H1 (cell line): ENCODE measurements at regions not wholly inside any gene's neighbourhood (a gene's known extent, or its start where the extent isn't known, plus 50 kb on each side); places are given as distances from the start of the nearest gene placed in this dataset.

Experiments used
- CBX5 ChIP-seq: fragments of 300-800, 300-1000 bp; sonication (generic); IDR thresholded peaks from 2 replicates; pipeline ENCODE4 v1.7.1; 2016; ENCODE audit warnings: antibody characterized with exemption, low read length, low read depth
- GTF2F1 ChIP-seq: IDR thresholded peaks from 2 replicates; pipeline ENCODE4 v1.6.1; 2012; ENCODE audit warnings: low read depth, low read length, improper control_type of control experiment, borderline replicate concordance
- HDAC2 ChIP-seq, 2 experiments: fragments of 300-600 bp in 1 of 2; sonication (generic) in 1 of 2; IDR thresholded peaks; 2 replicates each; pipeline ENCODE4 v1.6.1; 2011 to 2012; ENCODE audit warnings: low read depth in 2 of 2, low read length in 2 of 2, mild to moderate bottlenecking in 2 of 2, moderate library complexity in 2 of 2, borderline replicate concordance in 1 of 2, inconsistent platforms in 1 of 2
- MAFK ChIP-seq: IDR thresholded peaks from 2 replicates; pipeline ENCODE4 v1.6.1; 2012; ENCODE audit warnings: low read depth, mild to moderate bottlenecking, improper control_type of control experiment, low read length
- POLR2A ChIP-seq, 2 experiments: IDR thresholded peaks; 1 replicate in 1 of 2; 2 replicates in 1 of 2; pipeline ENCODE4 v1.6.1; 2011; ENCODE audit warnings: low read depth in 2 of 2, low read length in 2 of 2, mild to moderate bottlenecking in 2 of 2; ENCODE audit errors: control extremely low read depth in 1 of 2
- POLR2AphosphoS5 ChIP-seq: IDR thresholded peaks from 2 replicates; pipeline ENCODE4 v1.6.1; 2011; ENCODE audit warnings: low read depth, low read length
- RAD21 ChIP-seq, 2 experiments: IDR thresholded peaks in 1 of 2; conservative IDR thresholded peaks in 1 of 2; 2 replicates each; pipeline ENCODE4 v1.6.1; 2011; ENCODE audit warnings: low read depth in 2 of 2, low read length in 2 of 2, improper control_type of control experiment in 1 of 2, inconsistent platforms in 1 of 2, mild to moderate bottlenecking in 1 of 2, moderate library complexity in 1 of 2
- SIX5 ChIP-seq: IDR thresholded peaks from 2 replicates; pipeline ENCODE4 v1.6.1; 2011; ENCODE audit warnings: mild to moderate bottlenecking, low read depth, low read length
- SP2 ChIP-seq: IDR thresholded peaks from 2 replicates; pipeline ENCODE4 v1.6.1; 2012; ENCODE audit warnings: mild to moderate bottlenecking, low read length, inconsistent platforms
- SRF ChIP-seq: IDR thresholded peaks from 2 replicates; pipeline ENCODE4 v1.6.1; 2011; ENCODE audit warnings: mild to moderate bottlenecking, low read depth, low read length, moderate library complexity
- TAF1 ChIP-seq: IDR thresholded peaks from 2 replicates; pipeline ENCODE4 v1.6.1; 2011; ENCODE audit warnings: mild to moderate bottlenecking, low read depth, low read length
- USF2 ChIP-seq: IDR thresholded peaks from 2 replicates; pipeline ENCODE4 v1.6.1; 2011; ENCODE audit warnings: low read length, improper control_type of control experiment
- TF ChIP-seq, protein P1 (sequence below), 3 experiments: IDR thresholded peaks; 1 replicate in 2 of 3; 2 replicates in 1 of 3; pipeline versions ENCODE4 v1.5.1 to v1.6.1; 2011; ENCODE audit warnings: low read length in 3 of 3, mild to moderate bottlenecking in 3 of 3, inconsistent platforms in 2 of 3, low read depth in 1 of 3, moderate library complexity in 1 of 3; ENCODE audit not compliant: insufficient read depth in 1 of 3; ENCODE audit errors: control extremely low read depth in 1 of 3

DNA sequence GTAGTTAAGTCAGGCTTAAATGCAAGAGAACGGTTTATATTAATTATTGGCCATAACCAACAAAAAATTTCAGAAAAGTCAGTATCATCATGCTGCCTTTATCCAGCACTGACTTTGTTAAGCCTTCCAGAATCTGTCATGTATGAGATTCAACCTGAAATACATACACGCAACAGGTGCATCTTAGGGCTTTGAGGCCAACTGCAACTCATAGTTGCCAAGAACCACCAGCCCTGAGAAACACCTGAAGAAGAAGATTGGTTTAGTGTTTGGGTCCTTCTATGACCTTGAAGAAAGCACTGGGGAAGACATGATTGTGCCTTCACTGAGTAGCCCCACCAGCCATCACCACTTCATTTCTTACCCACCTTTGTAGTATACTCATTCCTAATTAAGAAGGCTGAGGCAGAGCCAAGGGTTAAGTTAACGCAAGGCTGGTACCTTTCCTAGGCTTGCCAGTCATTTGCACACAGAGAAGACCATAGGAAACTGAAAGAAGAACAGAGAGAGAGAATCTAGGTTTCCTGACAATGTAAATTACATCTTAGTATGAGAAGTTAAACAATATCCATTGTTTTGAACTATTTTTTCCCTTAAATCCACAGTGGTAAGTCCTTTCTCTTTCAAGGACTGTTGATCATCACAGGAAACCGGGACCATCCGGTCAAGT lies 200.1 kb upstream of the PRKCQ start:
- TF ChIP-seq POLR2AphosphoS5 (no peak), USF2 (no peak), POLR2A (IDR thresholded peaks at IDR 0.05; ENCODE audit: control extremely low read depth in 1 of 2, low read depth in 2 of 2, low read length in 2 of 2) (no peak), SP2 (no peak), RAD21 (IDR thresholded peaks at IDR 0.05 in 1 of 2, conservative IDR thresholded peaks at IDR 0.05 in 1 of 2; ENCODE audit: low read depth in 2 of 2, low read length in 2 of 2) (no peak), CBX5 (no peak), SIX5 (no peak), GTF2F1 (no peak), MAFK (no peak), SRF (no peak), HDAC2 (IDR thresholded peaks at IDR 0.05; ENCODE audit: borderline replicate concordance in 1 of 2, low read depth in 2 of 2, low read length in 2 of 2) (no peak), TAF1 (no peak)
- TF ChIP-seq, protein P1, sequence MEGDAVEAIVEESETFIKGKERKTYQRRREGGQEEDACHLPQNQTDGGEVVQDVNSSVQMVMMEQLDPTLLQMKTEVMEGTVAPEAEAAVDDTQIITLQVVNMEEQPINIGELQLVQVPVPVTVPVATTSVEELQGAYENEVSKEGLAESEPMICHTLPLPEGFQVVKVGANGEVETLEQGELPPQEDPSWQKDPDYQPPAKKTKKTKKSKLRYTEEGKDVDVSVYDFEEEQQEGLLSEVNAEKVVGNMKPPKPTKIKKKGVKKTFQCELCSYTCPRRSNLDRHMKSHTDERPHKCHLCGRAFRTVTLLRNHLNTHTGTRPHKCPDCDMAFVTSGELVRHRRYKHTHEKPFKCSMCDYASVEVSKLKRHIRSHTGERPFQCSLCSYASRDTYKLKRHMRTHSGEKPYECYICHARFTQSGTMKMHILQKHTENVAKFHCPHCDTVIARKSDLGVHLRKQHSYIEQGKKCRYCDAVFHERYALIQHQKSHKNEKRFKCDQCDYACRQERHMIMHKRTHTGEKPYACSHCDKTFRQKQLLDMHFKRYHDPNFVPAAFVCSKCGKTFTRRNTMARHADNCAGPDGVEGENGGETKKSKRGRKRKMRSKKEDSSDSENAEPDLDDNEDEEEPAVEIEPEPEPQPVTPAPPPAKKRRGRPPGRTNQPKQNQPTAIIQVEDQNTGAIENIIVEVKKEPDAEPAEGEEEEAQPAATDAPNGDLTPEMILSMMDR (IDR thresholded peaks at IDR 0.05; ENCODE audit: control extremely low read depth in 1 of 3, insufficient read depth in 1 of 3, low read depth in 1 of 3, low read length in 3 of 3), result no peak
